WTC11 (cell line): ENCODE measurements at regions not wholly inside any gene's neighbourhood (a gene's known extent, or its start where the extent isn't known, plus 50 kb on each side); places are given as distances from the start of the nearest gene placed in this dataset.
A peak's percentile ranks its signal among the peaks of the same experiment; 100 is the strongest.

Experiments used
- ATAC-seq: fragments of 200-7000 bp; cut with Tn5 transposase; 2 replicates; pipeline ENCODE4 v1.10.0; 2021; ENCODE audit warnings: mild to moderate bottlenecking, moderate library complexity
- CTCF ChIA-PET: fragments of 300-600 bp; sonication (Branson Sonifier 250); formaldehyde crosslinking; loops from one replicate; lab custom pipeline; 2021; ENCODE audit warnings: antibody characterized with exemption; lab: Charles Lee
- POLR2A ChIA-PET: fragments of 350-600 bp; sonication (Branson Sonifier 250); formaldehyde crosslinking; loops from one replicate; lab custom pipeline; 2021; ENCODE audit warnings: antibody characterized with exemption; lab: Charles Lee
- DNase-seq: peaks from one replicate; pipeline ENCODE4 v3.0.0; 2021; ENCODE audit warnings: low spot score
- H3K27ac Mint-ChIP-seq: 2 replicates; pipeline ENCODE4 v1.8.0; 2021; ENCODE audit warnings: mixed read lengths
- H3K27me3 Mint-ChIP-seq: 2 replicates; pipeline ENCODE4 v1.8.0; 2021; ENCODE audit warnings: low read depth, mild to moderate bottlenecking, moderate library complexity, mixed read lengths
- H3K36me3 Mint-ChIP-seq: 2 replicates; pipeline ENCODE4 v1.8.0; 2021; ENCODE audit warnings: mixed read lengths
- H3K4me1 Mint-ChIP-seq: 2 replicates; pipeline ENCODE4 v1.8.0; 2022; ENCODE audit warnings: mixed read lengths
- H3K4me3 Mint-ChIP-seq: 2 replicates; pipeline ENCODE4 v1.8.0; 2021; ENCODE audit warnings: mild to moderate bottlenecking, moderate library complexity, mixed read lengths
- H3K9me3 Mint-ChIP-seq: 2 replicates; pipeline ENCODE4 v1.8.0; 2021; ENCODE audit warnings: mixed read lengths
- ARID4B ChIP-seq: sonication (generic); formaldehyde crosslinking; IDR thresholded peaks from 2 replicates; pipeline ENCODE4 v1.8.0; 2023; ENCODE audit warnings: missing genetic modification reagents, mild to moderate bottlenecking, borderline replicate concordance
- CBFB ChIP-seq: sonication (generic); formaldehyde crosslinking; IDR thresholded peaks from 2 replicates; pipeline ENCODE4 v1.8.1; 2022; ENCODE audit warnings: mild to moderate bottlenecking, low read depth, missing genetic modification reagents
- CTCF ChIP-seq: fragments of 200-600 bp; IDR thresholded peaks from 2 replicates; pipeline ENCODE4 v1.8.0; 2022; ENCODE audit warnings: antibody characterized with exemption
- E2F5 ChIP-seq: sonication (generic); formaldehyde crosslinking; IDR thresholded peaks from 2 replicates; pipeline ENCODE4 v1.8.1; 2022; ENCODE audit warnings: mild to moderate bottlenecking, moderate library complexity, missing genetic modification reagents
- ETV6 ChIP-seq: sonication (generic); formaldehyde crosslinking; IDR thresholded peaks from 2 replicates; pipeline ENCODE4 v1.8.1; 2022; ENCODE audit warnings: mild to moderate bottlenecking, missing genetic modification reagents
- FOXK1 ChIP-seq: sonication (generic); formaldehyde crosslinking; IDR thresholded peaks from 2 replicates; pipeline ENCODE4 v1.8.0; 2022; ENCODE audit warnings: mild to moderate bottlenecking, moderate library complexity, missing genetic modification reagents
- IRF1 ChIP-seq: sonication (generic); formaldehyde crosslinking; IDR thresholded peaks from 2 replicates; pipeline ENCODE4 v1.8.0; 2023; ENCODE audit warnings: missing genetic modification reagents
- PRDM15 ChIP-seq: sonication (generic); formaldehyde crosslinking; IDR thresholded peaks from 2 replicates; pipeline ENCODE4 v1.8.0; 2022; ENCODE audit warnings: missing genetic modification reagents
- RORB ChIP-seq: fragments of 250-450 bp; sonication (Bioruptor Pico); IDR thresholded peaks from 2 replicates; pipeline ENCODE4 v1.9.0; 2021; ENCODE audit warnings: mild to moderate bottlenecking
- SP1 ChIP-seq: sonication (generic); formaldehyde crosslinking; conservative IDR thresholded peaks from 2 replicates; pipeline ENCODE4 v1.8.1; 2022; ENCODE audit warnings: missing genetic modification reagents
- STAT6 ChIP-seq: sonication (generic); formaldehyde crosslinking; conservative IDR thresholded peaks from 2 replicates; pipeline ENCODE4 v1.8.1; 2023; ENCODE audit warnings: mild to moderate bottlenecking, low read depth, missing genetic modification reagents, moderate library complexity
- TEAD1 ChIP-seq: sonication (generic); formaldehyde crosslinking; IDR thresholded peaks from 2 replicates; pipeline ENCODE4 v1.8.0; 2022; ENCODE audit warnings: mild to moderate bottlenecking, missing genetic modification reagents
- ZNF425 ChIP-seq: fragments of 250-450 bp; sonication (Bioruptor Pico); conservative IDR thresholded peaks from 2 replicates; pipeline ENCODE4 v1.9.0; 2021; ENCODE audit warnings: mild to moderate bottlenecking
- ZNF671 ChIP-seq: fragments of 250-450 bp; sonication (Bioruptor Pico); IDR thresholded peaks from 2 replicates; pipeline ENCODE4 v1.8.0; 2021; ENCODE audit warnings: mild to moderate bottlenecking

GRCh38 chr6:27770724-27771123 is 141.5 kb downstream of the OR2B2 start:
- CTCF ChIA-PET: interaction anchor here (0.8 to 5.6 kb wide), 10 partner anchors 11 to 593 kb away, joined by 3 to 57 read pairs (median 14); no protein-coding TSS in a partner anchor
- no peak for TF ChIP-seq E2F5 (CRISPR knock-in tag)
- TF ChIP-seq FOXK1 (CRISPR knock-in tag): 0 out of 2 replicates have a peak, but pooled peaks have one; percentile 48
- 0 out of 2 replicates have a peak, but pooled peaks have one; percentile 15 for TF ChIP-seq TEAD1 (CRISPR knock-in tag)
- 0 out of 2 replicates have a peak, but pooled peaks have one; percentile 25 for TF ChIP-seq ETV6 (CRISPR knock-in tag)
- TF ChIP-seq SP1: peak; percentile 41; the same call in 1 of the 2 replicates
- no peak for DNase-seq

GRCh38 chr6:27768556-27768955 is 143.6 kb downstream of the OR2B2 start:
- Mint-ChIP-seq H3K36me3 (0 out of 2 replicates have a peak, but pooled peaks cover under 1% of the 10 kb centered on the region), H3K27ac (no peak overlapping the region), H3K4me1 (peaks cover 28% of the 10 kb centered on the region), H3K27me3 (peaks cover 100% of the 10 kb centered on the region), H3K9me3 (peaks cover under 1% of the 10 kb centered on the region; the same call in 1 of the 2 replicates), H3K4me3 (no peak overlapping the region)
- DNase-seq: no peak
- ChIA-PET POLR2A (interaction anchor here (0.6 kb wide), 1 partner anchor 598 kb away, joined by 4 read pairs; no protein-coding TSS in a partner anchor), CTCF (interaction anchor here (1.7 to 5.6 kb wide), 2 partner anchors 11 to 16 kb away, joined by 9 to 57 read pairs; no protein-coding TSS in a partner anchor)
- TF ChIP-seq PRDM15 (CRISPR knock-in tag) (no peak), STAT6 (no peak), RORB (CRISPR knock-in tag) (no peak), ZNF425 (CRISPR knock-in tag) (no peak), IRF1 (CRISPR knock-in tag) (no peak), CTCF (no peak), ZNF671 (CRISPR knock-in tag) (no peak), CBFB (CRISPR knock-in tag) (no peak), ARID4B (no peak)
- no peak for ATAC-seq

More at GRCh38 chr6:27770724-27771123, 141.5 kb downstream of the OR2B2 start:
- H3K4me1 Mint-ChIP-seq: peaks cover 28% of the 10 kb centered on the region
- peaks cover 100% of the 10 kb centered on the region for H3K27me3 Mint-ChIP-seq
- peaks cover 7% of the 10 kb centered on the region for H3K9me3 Mint-ChIP-seq
- peak overlapping the region; percentile 59 for H3K4me3 Mint-ChIP-seq
- no peak overlapping the region; the same call in 1 of the 2 replicates for H3K27ac Mint-ChIP-seq
- POLR2A ChIA-PET: interaction anchor here (0.6 to 3.1 kb wide), 5 partner anchors 15 to 1582 kb away, joined by 3 to 16 read pairs (median 3); a partner anchor contains a TSS
- H3K36me3 Mint-ChIP-seq: peaks cover 10% of the 10 kb centered on the region
- peak; percentile 36 for ATAC-seq
